GM12872 (cell line): ENCODE measurements at regions not wholly inside any gene's neighbourhood (a gene's known extent, or its start where the extent isn't known, plus 50 kb on each side); places are given as distances from the start of the nearest gene placed in this dataset.

Experiments
- CTCF ChIP-seq: IDR thresholded peaks from 3 replicates; pipeline ENCODE4 v1.5.1; 2011; ENCODE audit warnings: low read depth, mild to moderate bottlenecking, low read length, moderate library complexity; ENCODE audit not compliant: insufficient read depth

GRCh38 chr17:77852731-77853130 is 105.8 kb upstream of the TNRC6C start:
- no peak for TF ChIP-seq CTCF

GRCh38 chr17:77853191-77853977 is 105.1 kb upstream of the TNRC6C start:
- no peak for TF ChIP-seq CTCF

DNA sequence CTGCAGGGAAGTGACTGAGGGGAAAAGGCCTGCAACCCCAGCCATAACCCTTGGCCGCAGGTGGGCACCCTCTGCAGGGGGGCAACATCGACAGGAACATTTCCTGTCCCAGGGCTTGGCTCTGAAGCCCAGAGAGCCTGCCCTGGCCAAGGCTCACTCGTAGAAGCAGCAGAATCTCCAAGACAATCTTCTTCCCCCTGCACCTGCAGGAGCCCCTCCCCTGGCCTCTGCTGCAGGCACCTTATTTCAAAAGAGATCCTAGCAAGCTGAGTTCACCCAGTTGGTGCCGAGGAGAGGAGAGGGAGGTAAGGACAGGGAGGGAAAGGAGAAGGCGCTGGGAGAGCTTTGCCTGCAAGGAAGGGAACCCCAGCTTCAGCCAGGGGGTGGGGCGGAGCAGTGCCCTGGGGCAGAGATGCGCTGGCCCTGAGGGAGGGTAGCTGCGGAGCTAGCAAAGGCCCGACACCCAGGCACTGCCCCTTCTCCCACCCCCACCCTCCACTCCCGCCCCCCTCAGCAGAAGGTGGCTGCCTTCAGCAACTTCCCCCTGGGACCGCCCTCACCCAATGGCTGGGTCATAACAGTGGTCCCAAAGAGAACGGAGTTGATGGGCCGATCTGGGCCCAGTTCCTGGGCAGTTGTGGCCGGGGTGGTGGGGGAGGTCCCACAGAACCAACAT is 104.3 kb upstream of the TNRC6C start:
- no peak for TF ChIP-seq CTCF

DNA sequence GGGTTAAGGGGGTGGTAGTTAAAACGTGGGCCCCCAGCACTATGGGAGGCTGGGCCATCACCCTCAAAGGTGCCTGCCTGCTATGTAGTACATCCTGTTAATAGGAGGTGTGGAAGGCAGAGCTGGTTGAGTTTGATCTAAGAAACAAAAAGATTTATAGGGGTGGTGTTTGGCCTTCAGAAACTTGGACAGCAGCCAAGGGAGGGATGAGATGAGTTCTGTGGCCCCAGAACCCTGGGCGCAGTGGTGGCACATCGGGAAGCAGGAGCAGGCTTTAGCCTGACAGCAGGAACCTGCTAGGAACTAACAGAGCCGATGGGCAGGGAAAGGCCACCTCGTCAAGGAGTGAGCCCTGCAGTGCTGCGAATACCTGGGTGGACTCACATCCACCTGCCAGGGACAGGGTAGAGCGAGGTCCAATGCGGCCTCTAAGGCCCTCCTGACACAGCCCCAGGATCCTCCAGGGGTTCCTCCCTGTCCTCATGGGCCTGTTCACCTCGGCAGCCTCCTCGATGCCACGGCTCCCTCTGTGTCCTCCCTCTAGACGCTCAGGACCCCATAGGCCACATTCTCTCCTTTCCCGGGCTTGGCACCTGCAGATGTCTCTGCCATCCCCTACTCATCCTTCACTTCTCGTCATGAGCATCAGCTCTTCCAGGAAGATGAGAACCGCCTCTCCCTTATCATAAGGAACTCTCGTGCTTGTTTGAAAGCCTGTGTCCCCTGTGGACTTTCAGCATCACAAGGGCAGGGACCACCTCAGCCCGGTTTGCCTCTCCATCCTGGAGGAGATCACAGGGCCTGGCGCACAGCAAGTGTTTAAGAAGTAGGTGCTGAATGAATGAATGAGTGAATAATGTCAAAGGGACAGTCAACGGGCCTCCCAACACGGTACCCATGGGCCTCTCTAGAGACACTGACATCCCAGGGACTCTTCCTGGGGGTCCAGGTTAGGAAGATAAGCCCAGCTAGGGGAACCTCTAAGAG is 103.5 kb upstream of the TNRC6C start:
- TF ChIP-seq CTCF = no peak

DNA sequence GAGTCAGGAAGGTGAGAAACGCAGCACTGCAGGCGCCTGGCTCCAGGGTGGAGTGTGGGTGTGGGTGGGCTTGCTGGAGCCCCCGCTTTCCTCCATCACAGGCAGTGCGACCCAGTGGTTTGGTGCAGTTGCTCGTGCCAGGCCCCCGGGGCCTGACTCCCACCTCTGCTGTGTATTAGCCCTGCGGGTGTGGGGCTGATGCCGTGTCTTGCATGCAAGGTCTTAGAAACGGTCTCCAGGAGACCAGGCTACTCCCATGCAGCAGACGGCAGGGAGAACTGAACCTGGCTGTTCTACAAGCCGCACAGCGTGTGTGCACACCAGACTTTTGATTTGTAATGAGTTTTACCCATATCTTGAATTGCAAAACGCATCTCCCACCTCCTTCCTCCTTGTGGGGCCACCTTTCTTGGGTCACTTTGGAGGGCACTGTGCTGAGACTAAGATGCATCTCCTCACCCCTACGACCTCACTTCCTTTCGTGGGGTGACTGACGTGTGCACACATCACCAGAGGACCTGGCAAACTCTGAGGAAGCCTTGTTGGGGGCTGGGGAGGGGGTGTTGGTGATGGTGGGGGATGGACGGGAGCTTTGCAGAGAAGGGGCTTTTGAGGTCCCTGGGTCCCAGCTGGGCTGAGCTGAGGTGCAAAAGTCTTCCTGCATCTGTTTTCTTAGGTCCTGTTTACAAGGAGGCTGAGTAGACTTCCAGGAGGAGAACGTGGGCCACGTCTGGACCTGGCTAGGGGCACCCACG is 101.8 kb upstream of the TNRC6C start:
- no peak for TF ChIP-seq CTCF

- no peak for TF ChIP-seq CTCF
Measured at GRCh38 chr17:77857306-77857555, 101.3 kb upstream of the TNRC6C start.
